ENCODE measurements at regions not wholly inside any gene's neighbourhood (a gene's known extent, or its start where the extent isn't known, plus 50 kb on each side); places are given as distances from the start of the nearest gene placed in this dataset.

GRCh38 chr16:49055291-49055690, 226.3 kb downstream of the CBLN1 start:
- WGBS, 2 donors (ENCODE audit: low coverage in 1 of 2) = 33 to 73% methylated on average over 1 to 5 of the region's 5 CpGs
- H3K36me3 ChIP-seq = no peaks in the 10 kb centered on the region
- no peaks in the 10 kb centered on the region for H3K9me3 ChIP-seq
- no peaks in the 10 kb centered on the region for H3K27me3 ChIP-seq
- no peaks in the 10 kb centered on the region for H3K4me1 ChIP-seq
- intact Hi-C loops (cut with DNase I; ENCODE audit: low total_unique reads) = no loop called here
- H3K4me3 ChIP-seq = no peak overlapping the region
- in situ Hi-C loops (cut with MboI; ENCODE audit: low pct_ligation_motif_present in 1 of 4, low pct_unique_long_range_greater_than_20kb in 1 of 4, low sequenced_read_pairs in 3 of 4) = no loop called here
- H3K27ac ChIP-seq = no peak overlapping the region
- TF ChIP-seq EP300 (IDR thresholded peaks at IDR 0.05; ENCODE audit: low read depth) (no peak), CTCF (IDR thresholded peaks at IDR 0.05) (no peak), POLR2A (IDR thresholded peaks at IDR 0.05) (no peak), POLR2AphosphoS5 (IDR thresholded peaks at IDR 0.05) (no peak)
- no peak for DNase-seq

- no peaks in the 10 kb centered on the region for H3K9me3 ChIP-seq
- no peak for TF ChIP-seq POLR2A (IDR thresholded peaks at IDR 0.05)
- TF ChIP-seq CTCF (IDR thresholded peaks at IDR 0.05) = no peak
- TF ChIP-seq POLR2AphosphoS5 (IDR thresholded peaks at IDR 0.05) = no peak
- WGBS, 2 donors (ENCODE audit: low coverage in 1 of 2) = 70 to 85% methylated on average over 4 to 5 of the region's 5 CpGs
These were observed 227.0 kb downstream of the CBLN1 start for GRCh38 chr16:49054606-49055005.

GRCh38 chr16:49052846-49053245, 228.8 kb downstream of the CBLN1 start:
- no peak for TF ChIP-seq POLR2A (IDR thresholded peaks at IDR 0.05)
- no peak for TF ChIP-seq CTCF (IDR thresholded peaks at IDR 0.05)
- no peak for TF ChIP-seq EP300 (IDR thresholded peaks at IDR 0.05; ENCODE audit: low read depth)
- no peak for TF ChIP-seq POLR2AphosphoS5 (IDR thresholded peaks at IDR 0.05)
- Histone ChIP-seq H3K36me3 (no peaks in the 10 kb centered on the region), H3K27ac (no peak overlapping the region), H3K9me3 (no peaks in the 10 kb centered on the region), H3K4me1 (no peaks in the 10 kb centered on the region), H3K27me3 (no peaks in the 10 kb centered on the region), H3K4me3 (no peak overlapping the region)
- no peak for DNase-seq
- 60 to 73% methylated on average over 1 to 9 of the region's 9 CpGs for WGBS, 2 donors (ENCODE audit: low coverage in 1 of 2)
- intact Hi-C loops (cut with DNase I; ENCODE audit: low total_unique reads) = no loop called here
- in situ Hi-C loops (cut with MboI; ENCODE audit: low pct_ligation_motif_present in 1 of 4, low pct_unique_long_range_greater_than_20kb in 1 of 4, low sequenced_read_pairs in 3 of 4) = no loop called here

More at GRCh38 chr16:49054606-49055005, 227.0 kb downstream of the CBLN1 start:
- Histone ChIP-seq H3K36me3 (no peaks in the 10 kb centered on the region), H3K4me1 (no peaks in the 10 kb centered on the region), H3K27me3 (no peaks in the 10 kb centered on the region), H3K27ac (no peak overlapping the region), H3K4me3 (no peak overlapping the region)
- intact Hi-C loops (cut with DNase I; ENCODE audit: low total_unique reads) (no loop called here), in situ Hi-C loops (cut with MboI; ENCODE audit: low pct_ligation_motif_present in 1 of 4, low pct_unique_long_range_greater_than_20kb in 1 of 4, low sequenced_read_pairs in 3 of 4) (no loop called here)
- no peak for DNase-seq

GRCh38 chr16:49051576-49051975, 230.1 kb downstream of the CBLN1 start:
- peaks cover 3% of the 10 kb centered on the region for H3K27me3 ChIP-seq
- DNase-seq = no peak
- H3K36me3 ChIP-seq = no peaks in the 10 kb centered on the region
- H3K4me3 ChIP-seq = no peak overlapping the region
- in situ Hi-C loops (cut with MboI; ENCODE audit: low pct_ligation_motif_present in 1 of 4, low pct_unique_long_range_greater_than_20kb in 1 of 4, low sequenced_read_pairs in 3 of 4) = no loop called here
- H3K4me1 ChIP-seq = no peaks in the 10 kb centered on the region
- H3K9me3 ChIP-seq = no peaks in the 10 kb centered on the region
- H3K27ac ChIP-seq = no peak overlapping the region
- TF ChIP-seq EP300 (IDR thresholded peaks at IDR 0.05; ENCODE audit: low read depth) = no peak
- no peak for TF ChIP-seq CTCF (IDR thresholded peaks at IDR 0.05)
- no peak for TF ChIP-seq POLR2A (IDR thresholded peaks at IDR 0.05)
- no peak for TF ChIP-seq POLR2AphosphoS5 (IDR thresholded peaks at IDR 0.05)
- 54 to 56% methylated on average over 2 of the region's 2 CpGs for WGBS, 2 donors (ENCODE audit: low coverage in 1 of 2)
- intact Hi-C loops (cut with DNase I; ENCODE audit: low total_unique reads) = no loop called here
